Lung microvascular endothelial cell (primary cell): ENCODE measurements at regions not wholly inside any gene's neighbourhood (a gene's known extent, or its start where the extent isn't known, plus 50 kb on each side); places are given as distances from the start of the nearest gene placed in this dataset.

Experiments used
- DNase-seq, 2 donors: peaks; one replicate each; pipeline versions ENCODE4 v3.0.0 to v3.0.0-alpha.2; 2010; ENCODE audit warnings: low read depth in 2 of 2

GRCh38 chr14:83764656-83765599 lies 1765.0 kb upstream of the FLRT2 start:
- no peak for DNase-seq

DNA sequence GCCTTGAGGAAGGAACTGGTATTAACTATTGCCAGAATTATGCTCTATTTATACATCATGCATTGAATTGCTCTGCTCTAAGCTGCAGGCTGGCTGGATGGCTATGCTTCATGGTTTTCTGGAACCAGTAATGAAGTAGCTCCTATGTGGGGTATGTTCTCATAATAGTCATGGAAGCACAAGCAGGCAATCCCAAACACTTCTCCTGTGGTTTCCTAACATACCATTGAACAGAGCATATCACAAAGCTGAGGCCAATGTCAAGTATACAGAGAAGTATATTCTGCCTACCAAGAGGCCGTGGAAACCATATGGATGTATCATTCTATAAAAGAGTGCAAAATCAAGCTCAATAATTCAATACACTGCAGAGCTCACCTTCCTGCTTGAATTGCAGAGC lies 1752.4 kb upstream of the FLRT2 start:
- DNase-seq = peak in 1 of 2 donors; percentile 3

DNA sequence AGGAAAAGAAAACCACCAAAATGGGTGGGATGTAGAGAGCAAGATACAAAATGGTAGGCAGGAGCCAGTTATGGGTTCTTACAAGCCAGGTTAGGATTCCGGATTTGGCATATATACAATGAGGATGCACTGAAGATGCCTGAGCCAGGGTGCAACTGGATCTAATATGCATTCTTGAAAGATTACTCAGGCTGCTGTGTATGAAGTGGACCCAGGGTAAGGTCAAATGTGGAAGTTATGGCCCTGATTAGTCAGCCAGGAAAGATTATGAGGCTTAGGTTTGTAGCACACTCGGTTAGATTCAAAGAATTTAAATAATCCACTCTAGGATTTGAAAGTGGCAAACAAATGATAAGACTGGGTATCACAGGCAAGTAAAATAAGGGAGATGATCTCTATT lies 1750.7 kb upstream of the FLRT2 start:
- DNase-seq = peak in 1 of 2 donors; percentile 0

GRCh38 chr14:83780321-83780720 lies 1749.6 kb upstream of the FLRT2 start:
- no peak for DNase-seq

GRCh38 chr14:83798421-83798820 lies 1731.5 kb upstream of the FLRT2 start:
- DNase-seq = no peak

DNA sequence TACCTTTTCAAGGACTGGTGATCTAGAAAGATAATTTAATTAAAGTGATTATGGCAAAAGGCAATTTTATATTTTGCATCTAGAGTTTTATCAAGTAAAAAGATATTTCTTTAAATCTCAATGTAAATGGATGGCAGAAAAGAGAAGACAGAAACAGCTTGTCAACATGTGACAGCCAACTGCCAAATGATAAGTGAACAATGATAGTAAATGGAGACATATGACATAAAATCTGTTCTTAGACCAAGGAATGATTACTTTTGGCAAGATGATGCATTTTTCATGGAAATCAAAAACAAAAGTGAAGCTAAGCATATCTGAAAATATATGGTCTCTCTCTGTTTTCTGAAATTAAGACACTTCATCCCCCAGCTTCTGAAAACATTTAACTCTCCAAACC lies 1730.7 kb upstream of the FLRT2 start:
- no peak for DNase-seq

DNA sequence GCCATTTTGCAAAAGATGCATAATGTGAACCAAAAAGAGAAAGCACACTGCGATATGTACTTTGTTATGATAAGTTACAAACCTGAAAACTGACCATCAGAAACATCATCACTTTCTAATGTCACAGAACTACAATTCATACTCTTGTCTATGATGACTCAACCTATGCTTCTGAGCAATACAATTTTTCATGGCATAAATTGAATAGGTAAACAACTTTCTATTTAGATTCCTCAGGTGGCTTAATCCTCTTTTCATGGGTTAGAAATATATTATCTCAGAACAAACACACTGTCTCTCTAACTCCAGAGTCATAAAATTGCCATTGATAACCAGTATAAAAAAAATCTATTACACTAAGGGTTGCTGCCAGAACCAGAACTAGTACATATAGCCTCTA lies 1715.0 kb upstream of the FLRT2 start:
- DNase-seq = no peak

DNA sequence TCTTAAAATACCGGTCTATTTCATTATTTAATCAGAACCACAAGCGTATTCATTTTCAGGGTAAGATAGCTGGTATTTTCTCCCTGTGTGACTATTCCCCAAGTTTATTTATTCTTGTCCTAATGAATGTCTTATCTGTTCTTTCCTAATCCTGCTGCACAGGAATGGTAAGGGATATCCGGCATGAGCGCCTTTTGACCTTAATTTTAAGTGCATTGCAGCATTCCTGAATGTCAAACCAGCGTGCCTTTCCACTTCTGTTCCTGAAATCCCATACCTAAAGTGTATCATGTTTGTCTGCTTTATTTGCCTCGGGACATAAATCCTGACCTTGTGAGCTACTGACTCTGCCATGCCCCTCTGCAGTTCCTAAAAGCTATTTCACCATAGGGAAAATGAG lies 1713.2 kb upstream of the FLRT2 start:
- DNase-seq = peak; percentile 41 to 80

DNA sequence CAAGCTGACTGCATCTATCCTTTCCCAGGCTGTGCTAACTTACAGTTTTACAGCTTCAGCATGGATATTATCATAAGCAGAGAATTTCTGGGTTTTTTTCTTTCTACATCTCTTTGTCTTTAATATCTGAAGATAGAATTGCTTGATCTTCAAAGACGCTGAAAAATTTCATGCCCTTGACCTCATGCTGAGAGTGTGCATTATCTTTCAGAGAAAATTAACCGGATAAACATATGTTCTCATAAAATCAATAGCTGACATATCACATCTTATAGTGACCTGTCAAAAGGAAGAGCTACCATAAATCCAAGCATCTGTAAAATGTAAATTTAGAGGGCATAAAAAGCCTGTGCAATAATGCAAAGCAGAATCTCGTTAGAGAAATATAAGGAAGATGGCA lies 1704.1 kb upstream of the FLRT2 start:
- DNase-seq = no peak

- no peak for DNase-seq
Observed at GRCh38 chr14:83826838-83827237, 1703.1 kb upstream of the FLRT2 start.

- DNase-seq = no peak
Observed at GRCh38 chr14:83827383-83827782, 1702.6 kb upstream of the FLRT2 start.

DNA sequence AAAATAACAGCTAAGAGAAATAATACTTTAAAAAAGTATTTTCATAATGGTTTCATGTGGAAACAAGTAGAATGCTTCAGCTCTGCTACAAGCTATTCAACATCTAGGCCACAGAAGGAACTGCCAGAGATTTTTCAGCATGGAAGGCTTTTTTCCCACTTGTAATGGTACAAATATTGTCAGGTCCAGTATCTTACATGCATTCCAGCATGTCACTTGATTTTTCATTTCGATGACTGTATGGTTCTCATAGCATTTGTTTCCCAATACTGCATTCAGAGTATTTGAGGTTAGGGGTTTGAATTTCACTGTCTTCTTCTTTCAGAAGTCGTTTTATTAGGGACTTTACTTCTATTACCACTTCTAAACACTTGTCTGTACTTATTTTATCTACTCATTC lies 1701.5 kb upstream of the FLRT2 start:
- no peak for DNase-seq

GRCh38 chr14:83830316-83830715 lies 1699.6 kb upstream of the FLRT2 start:
- no peak for DNase-seq

DNA sequence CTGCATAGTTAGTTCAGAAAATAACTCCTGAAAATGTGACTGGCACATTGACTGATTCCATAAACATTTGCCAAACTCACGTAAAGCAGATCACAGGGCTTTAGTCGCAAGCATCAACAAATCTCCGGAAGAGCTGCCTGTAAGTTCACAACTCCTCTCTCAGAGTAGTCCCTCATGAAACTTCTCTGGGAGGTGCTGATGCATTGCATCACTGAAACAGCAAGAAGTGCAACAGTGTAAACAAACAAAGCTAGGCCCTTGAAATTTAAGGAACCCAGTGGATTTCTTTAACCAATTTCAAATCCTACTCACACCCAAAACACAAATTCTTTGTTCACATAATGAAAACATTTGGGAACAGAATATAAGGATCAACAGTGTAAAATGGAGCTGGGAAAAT lies 1691.7 kb upstream of the FLRT2 start:
- no peak for DNase-seq

DNA sequence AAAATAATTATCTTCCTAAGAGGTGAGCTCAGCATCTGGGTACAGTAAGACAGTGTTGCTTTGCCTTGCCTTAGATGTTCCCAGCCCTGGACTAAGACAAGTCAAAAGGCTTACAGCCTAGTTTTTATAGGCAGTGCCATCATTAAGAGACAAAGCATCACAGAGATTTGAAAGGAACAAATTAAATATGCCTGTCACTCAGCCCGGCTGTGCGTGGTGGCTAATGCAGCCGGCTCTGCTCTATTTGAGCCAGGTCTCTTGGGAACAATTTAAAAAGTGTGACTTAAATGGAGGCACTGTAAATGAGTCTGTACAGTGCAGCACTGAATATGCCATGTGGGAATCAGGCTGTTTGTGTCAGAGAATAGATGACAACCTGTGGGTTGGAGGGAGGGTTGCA lies 1687.4 kb upstream of the FLRT2 start:
- DNase-seq = no peak

GRCh38 chr14:83847102-83847501 lies 1682.8 kb upstream of the FLRT2 start:
- DNase-seq = no peak

DNA sequence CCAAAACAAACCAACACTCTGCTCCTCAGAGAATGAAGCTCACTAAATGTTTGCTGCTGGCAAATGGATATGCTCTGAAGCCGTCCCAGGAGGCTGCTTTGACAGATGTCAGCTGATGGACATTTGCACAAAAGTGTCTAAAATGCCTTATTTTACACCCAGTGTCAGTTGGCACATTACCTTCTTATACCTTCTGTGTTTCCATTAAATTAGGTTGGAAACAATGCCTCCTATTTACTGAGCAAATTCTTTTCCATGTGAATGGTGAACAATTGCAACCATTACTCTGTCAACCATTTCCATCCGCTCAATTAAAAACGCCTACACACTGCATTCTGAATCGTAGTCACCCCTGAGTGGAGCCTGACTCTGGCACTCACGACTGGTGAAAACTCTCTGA lies 1679.9 kb upstream of the FLRT2 start:
- DNase-seq = no peak

GRCh38 chr14:83856334-83856733 lies 1673.6 kb upstream of the FLRT2 start:
- DNase-seq = no peak

DNA sequence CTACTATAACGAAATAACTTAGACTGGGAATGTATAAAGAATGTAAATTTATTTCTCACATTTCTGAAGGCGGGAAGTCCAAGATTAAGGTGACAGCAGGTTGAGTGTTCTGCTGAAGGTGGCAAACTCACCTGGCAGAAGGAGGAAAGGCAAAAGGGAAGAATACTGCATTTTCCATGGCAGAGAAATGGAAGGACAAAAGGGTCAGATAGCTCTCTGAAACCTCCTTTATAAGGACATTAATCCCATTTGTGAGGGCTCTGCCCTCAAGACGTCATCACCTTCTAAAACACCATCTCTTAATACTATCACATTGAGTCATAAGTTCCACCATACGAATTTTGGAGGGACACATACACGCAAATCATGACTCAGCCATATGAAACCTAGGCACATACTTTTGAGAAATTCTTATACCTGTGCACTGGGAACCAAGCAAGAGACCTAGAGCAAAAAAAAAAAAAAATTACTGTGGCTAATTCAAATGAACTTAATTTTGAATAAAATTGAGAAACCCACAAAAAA lies 1669.3 kb upstream of the FLRT2 start:
- no peak for DNase-seq

DNA sequence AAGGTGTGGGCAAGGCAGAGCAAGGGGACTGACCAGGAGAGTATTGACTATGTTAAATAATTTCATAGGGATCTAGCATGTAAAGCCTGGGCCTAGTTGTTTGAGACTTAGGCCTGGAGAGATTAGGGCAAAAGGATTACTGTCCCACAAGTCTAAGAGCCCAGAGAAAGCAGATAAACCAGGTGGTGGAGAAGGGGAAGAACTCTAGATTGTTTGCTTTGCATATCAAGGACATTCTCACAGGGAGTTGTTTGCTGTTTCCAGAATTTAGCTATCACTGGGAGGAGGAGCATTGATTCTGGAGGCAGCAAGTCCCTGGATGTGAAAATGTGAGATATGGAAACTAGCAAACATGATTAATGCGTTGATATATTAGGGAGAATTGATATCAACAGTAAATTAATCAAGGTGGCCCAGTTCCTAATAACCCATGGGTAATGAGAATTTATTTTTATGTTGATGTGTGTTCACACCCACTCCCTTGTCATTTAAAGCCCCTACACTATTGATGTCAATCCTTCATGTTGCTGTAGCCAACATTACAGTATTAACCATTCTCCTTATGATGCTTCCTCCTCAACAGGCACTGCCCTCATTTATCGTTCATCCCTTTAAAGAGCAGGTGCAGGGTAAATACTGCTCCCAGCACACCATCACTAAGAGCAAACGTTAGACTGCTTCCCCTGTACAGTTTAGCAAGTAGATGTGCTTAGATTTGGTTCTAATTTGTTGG lies 1666.7 kb upstream of the FLRT2 start:
- DNase-seq = no peak

DNA sequence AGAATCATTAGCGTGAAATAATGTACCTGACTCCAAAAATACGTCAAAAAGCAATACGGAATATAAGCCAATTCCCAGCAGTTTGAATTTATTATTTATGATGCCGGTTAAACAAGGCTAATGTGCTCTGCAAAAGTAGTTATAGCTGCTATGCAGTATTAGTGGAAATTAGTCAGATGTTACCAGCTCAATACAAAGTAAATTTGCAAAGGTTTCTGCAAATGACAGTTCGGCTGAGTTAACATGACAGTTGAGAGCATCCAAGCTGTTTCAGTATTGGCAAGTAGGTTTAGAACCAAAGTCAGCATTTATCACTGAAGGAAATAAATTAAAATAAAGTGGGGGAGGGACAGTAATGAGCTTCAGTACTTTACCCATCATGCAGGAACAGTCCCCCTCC lies 1665.8 kb upstream of the FLRT2 start:
- DNase-seq = no peak

GRCh38 chr14:83867566-83868225 lies 1662.2 kb upstream of the FLRT2 start:
- DNase-seq = peak in 1 of 2 donors; percentile 6
